NCI-H2171 treated with DMSO at 0.1 percent for 48 hours (cell line): ENCODE measurements at regions not wholly inside any gene's neighbourhood (a gene's known extent, or its start where the extent isn't known, plus 50 kb on each side); places are given as distances from the start of the nearest gene placed in this dataset.
"Not testable (repeated sequence)": the region's sequence is repeated elsewhere in the genome, so short reads cannot be mapped to it uniquely, and the experiment has no call there.

Source experiments
- DNase-seq: peaks from one replicate; lab custom pipeline; 2025; lab: John Stamatoyannopoulos, UW

DNA sequence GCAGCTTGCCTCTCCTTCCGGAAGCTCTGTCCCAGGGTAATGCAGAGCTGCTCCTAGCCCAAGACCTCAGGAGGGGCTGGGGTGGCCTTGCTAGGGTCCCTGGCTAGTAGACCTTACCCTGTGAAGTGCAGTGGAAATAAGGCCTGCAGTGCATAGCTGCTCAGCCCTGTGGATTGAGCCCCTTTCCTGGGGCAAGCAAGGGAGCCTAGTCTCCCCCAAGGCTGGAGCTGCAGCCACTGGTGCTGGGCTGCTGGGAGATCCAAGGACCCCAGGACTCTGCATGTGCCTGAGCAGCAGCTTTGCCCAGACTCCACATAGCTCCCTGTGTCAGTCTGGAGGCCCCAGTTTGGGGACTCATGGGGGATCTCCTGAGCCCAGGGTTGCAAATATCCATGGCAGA is 57.9 kb downstream of the FANCF start:
- no peak for DNase-seq

DNA sequence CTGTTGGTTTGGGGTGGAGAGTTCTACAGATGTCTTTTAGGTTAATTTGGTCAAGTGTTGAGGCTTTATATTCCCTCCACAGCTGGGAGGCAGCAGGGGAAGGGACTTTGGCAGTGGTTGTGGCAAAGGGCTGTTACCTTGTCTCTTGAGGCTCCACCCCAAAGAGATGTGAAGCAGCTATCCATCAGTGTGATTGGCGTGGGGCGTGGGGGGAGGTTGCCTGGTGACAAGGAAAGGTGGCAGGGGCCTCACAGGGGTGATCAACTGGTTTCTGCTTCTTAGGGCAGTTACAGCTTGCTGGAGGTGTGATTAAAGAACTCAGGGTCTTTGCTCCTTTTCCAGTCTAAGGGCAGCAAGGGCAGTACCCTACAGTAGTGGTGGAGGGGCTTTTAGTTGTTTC is 59.3 kb downstream of the FANCF start:
- no peak for DNase-seq

DNA sequence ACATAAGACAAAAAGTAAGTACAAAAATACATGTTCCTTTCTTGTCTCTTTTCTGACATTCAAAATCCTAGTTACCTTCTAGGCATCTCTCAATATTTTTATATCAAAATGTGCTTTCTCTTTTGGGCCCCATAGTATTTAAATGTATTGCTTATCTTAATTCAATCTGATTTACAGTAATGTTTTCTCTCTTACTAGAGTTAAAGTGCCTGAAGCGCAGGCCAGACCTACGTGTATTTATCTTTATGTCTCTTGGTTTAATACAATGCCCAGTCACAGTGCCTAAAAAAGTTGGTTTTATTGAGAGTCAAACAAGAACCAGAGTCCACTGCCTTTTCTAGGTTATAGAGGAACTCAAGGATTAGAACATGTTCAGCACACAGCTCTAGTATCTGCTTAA is 64.3 kb downstream of the FANCF start:
- peak; percentile 13 for DNase-seq

DNA sequence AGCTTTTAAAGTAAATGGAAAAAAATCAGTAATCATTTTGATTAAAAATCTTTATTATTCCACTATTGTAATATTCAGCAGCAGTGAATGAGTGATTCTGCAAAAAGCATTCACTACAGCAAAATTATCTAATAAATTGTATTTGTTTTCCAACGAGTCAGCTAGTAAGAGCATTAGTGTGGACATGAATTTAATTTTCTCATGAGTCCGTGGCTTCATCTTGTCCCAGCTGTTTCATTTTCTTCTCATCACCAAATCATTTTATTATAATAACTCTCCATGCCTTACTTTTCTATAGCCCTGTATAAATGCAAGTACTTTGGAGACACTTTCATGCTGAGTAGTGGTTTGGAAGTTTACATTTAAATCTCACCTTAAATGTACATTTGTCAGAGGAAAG is 66.2 kb downstream of the FANCF start:
- DNase-seq = peak; percentile 73

DNA sequence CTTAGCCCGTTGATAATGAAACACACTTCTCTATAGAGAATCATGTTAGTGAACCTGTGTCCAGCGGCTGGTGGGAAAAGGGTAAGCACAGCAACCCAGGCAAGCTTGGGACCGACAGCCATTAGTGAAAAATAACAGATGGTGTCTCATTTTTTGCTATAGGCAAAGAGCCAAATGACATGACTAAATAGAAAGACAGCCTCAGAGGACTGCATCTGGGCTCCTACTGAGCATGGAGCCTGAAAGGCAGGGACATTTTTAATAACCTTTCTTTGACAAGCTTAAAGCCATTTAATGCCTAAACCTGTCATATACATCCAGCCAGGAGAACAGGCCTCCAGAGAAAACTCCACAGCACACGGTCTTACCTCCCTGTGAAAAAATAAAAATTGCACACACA is 67.0 kb downstream of the FANCF start:
- peak; percentile 97 for DNase-seq

DNA sequence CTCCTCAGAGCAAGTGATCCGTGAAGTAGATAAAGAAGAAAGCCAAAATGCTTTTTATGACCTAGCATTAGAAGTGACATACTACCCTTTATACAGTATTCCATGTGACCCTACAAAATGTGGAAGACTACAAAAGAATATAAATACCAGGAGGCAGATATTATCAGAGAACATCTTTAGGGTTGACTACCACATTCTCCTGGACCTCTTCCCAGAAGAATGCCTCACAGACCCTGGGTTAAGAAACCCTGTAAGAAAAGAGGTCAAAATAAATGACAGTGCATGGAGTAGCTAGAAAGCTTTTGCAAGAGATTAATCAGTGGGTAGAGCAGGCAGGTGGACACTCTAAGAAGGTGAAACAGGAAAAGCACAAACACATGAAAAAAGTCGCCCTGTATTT is 69.2 kb downstream of the FANCF start:
- no peak for DNase-seq

DNA sequence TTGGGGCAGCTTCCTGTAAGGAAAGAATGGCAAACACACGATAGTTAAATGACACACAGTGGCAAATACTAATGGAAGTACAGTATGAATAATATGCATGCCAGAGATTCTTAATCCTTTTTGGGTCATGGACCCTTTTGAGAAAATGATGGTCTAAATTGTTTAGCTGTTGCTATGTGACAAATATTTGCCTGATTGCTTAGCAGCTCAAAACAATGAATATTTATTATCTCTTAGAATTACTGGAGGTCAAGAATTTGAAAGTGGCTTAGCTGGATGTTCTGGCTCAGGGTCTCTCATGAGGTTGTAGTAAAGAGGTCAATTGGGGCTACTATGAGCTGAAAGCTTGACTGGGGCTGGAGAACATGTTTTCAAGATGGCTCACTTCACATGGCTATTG is 69.7 kb downstream of the FANCF start:
- no peak for DNase-seq

DNA sequence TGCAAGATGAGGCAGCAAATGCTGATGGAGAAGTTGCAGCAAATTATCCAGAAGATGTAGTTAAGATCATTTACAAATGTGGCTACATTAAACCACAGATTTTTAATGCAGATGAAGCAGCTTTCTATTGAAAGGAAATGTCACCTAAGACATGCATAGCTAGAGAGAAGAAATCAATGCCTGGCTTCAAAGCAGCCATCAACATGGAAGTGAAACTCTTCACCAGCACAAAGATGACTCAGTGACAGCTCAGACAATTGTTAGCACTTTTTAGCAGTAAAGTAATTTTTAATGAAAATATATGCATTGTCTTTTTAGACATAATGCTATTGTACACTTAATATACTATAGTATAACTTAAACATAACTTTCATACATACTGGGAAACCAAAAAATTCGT is 71.4 kb downstream of the FANCF start:
- no peak for DNase-seq

DNA sequence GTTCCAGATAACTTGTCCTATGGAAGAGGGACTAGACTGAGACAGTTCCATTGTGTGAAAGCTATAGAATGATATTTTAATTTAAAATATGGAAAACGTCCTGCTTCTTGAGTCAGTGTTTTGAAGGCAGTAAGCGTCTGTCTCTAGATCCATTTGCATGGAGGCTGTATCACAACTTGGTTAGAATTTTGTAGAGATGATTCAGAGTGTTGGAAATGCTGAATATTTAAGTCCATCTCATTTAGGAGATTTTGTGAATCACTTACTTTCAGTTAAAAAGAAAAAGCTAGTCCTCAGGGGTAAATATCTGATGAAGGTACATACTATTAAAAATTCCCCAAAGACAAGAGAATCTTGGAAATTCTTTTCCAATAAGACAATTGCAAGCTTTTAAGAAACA is 72.7 kb downstream of the FANCF start:
- DNase-seq = no peak

DNA sequence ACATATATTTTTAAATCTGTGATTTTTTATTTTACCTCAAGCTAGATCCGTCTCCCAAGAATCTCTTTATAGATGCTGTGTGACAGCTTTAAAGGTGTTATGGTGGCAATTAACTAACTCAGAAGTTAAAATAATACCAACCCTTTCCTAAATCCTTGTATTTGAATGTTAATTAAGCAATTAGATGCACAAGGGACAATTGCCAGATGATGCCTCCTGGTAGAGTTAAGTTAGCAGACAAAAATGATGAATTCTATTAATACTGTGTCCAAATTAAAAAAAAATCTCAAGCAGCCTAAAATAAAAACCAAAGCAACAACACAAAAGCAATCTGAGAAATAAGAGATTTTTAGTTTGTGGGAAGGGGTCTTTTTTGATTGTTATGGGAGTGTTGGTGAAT is 78.9 kb downstream of the FANCF start:
- no peak for DNase-seq

DNA sequence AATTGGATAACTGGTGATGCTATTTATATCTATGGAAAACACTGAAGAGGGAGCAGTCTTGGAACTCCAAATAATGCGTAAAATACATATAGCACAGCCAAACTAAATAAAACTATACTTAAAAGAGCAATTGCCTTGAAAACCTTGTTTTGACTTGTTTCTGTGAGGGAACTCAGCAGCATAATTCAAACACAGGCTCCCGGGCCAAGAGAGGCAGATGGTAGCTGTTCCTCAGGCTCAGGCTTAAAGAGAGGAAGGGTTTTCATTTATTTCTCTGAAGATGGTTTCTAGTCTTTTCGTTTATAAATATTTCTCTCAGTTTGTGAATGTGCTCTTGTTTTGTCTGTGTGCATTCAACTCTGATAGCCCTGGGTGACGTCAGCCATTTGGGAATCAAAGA is 82.4 kb downstream of the FANCF start:
- no peak for DNase-seq

DNA sequence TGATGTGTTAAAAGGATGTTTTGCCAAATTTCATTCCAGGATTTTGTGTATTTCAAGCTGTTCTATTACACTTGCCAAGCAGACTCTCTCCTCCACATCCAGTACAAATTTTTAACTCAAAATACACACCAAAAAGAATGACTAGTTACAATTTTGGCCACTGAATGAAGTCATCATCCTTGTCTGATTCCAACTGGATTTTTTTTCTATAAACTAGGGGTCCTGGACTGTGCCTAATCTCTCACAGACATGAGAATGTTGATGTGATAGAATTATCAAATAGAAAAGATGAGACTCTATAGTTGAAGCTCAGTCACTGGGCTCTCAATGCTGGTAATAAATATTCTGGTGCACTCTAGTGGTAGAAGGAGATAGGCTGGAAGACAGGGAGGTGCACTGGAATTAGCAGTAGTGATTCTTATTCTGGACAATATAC is 85.8 kb downstream of the FANCF start:
- peak; percentile 90 for DNase-seq

DNA sequence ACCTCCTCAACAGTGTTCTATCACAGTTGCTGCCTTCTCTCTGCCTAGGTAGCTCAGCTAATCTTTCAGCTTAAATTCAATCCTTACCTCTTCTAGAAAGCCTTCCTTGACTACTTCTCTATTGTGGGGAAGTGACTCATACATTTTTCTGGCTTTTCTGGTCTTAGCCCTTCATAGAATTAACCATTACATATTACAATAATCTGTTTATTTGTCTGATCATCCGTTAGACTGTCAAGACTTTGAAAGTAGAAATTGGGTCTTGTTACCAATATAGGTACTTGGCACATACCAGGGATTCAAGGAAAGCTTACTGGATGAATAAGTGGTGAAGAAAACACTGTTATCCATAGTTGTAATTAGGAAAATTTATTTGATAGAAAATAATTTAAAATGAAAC is 89.6 kb downstream of the FANCF start:
- no peak for DNase-seq

DNA sequence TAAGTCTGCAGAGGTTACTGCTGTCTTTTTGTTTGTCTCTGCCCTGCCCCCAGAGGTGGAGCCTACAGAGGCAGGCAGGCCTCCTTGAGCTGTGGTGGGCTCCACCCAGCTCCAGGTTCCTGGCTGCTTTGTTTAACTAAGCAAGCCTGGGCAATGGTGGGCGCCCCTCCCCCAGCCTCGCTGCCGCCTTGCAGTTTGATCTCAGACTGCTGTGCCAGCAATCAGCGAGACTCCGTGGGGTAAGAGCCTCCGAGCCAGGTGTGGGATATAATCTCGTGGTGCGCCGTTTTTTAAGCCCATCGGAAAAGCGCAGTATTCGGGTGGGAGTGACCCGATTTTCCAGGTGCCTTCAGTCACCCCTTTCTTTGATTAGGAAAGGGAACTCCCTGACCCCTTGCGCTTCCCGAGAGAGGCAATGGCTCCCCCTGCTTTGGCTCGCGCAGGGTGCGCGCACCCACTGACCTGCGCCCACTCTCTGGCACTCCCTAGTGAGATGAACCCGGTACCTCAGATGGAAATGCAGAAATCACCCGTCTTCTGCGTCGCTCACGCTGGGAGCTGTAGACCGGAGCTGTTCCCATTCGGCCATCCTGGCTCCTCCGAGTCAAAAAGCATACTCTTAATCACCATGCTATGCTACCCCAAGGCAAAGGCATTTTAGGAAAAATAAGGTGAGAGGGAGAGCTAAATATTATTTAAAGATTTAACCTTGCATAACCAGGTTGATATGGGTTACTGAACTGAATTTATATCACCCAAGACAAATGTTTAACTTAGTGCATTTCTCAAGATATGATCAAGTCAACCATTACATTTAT is 96.8 kb downstream of the FANCF start:
- DNase-seq = peak; percentile 14

DNA sequence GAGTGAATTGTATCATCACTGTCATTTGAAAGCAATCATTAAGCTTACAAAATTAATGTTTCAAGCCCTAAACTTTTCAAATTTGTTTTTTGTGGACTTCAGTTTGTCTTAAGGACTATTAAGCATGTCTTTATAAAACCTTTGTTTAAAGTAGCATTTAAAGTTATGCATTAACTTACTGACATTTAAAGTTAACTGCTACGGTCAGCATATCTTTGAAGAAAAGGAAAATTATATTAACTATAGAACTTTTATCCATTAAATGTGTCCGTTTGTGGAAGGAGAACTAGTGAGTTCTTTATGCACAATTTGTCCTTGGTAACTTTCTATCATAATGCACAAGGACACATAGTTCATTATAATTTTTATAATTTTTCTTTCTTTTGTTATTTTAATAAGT is 103.4 kb downstream of the FANCF start:
- DNase-seq = no peak

DNA sequence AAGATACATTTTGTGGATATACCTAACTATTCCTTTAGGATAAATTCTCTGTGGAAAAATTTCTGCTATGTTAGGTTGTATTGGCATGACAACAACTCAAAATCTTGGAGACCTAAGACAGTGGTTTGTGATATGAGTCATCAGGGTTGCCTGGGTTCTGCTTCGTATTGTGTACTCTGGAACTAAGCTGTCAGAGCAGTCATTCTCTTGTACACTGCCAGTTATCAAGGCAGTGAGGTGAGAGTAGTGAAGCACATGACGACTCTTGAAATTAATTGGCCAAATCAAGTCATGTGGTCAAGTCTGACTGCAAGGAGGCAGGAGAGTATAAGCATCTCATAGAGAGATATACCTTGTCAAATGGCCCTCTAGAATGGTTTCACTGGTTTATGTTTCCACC is 104.4 kb downstream of the FANCF start:
- peak; percentile 82 for DNase-seq

DNA sequence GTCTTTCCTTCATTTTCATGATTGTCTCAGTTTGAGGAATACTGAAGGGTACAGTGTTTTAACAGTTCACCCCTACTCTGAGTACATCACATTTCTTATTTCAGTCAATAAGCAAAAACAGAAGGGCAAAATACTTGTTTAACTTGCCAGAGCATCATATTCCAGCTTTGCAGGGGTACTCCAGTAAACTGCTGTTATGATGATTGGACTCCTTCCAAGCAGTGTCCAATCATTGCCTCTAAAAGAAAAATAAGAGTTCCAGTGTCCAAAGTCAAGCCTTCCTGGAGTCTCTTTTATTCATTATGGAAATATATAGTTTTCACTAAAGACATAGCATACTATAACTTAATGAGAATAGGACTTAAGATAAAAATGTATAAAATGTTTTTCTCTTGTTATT is 105.1 kb downstream of the FANCF start:
- DNase-seq = peak; percentile 38

DNA sequence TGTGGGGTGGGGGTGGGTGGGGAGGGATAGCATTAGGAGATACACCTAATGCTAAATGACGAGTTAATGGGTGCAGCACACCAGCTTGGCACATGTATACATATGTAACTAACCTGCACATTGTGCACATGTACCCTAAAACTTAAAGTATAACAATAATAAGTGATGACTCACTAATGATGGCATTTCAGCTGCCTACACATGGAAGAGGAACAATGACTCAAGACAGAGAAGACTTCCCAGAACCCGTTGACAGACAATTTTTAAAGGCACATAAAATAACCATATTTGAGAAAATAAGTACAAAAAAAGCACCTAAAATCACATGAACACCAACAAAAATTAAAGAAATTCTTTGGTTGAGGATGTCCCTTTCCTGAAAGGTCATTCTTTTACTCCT is 107.3 kb downstream of the FANCF start:
- DNase-seq = not testable (repeated sequence)

DNA sequence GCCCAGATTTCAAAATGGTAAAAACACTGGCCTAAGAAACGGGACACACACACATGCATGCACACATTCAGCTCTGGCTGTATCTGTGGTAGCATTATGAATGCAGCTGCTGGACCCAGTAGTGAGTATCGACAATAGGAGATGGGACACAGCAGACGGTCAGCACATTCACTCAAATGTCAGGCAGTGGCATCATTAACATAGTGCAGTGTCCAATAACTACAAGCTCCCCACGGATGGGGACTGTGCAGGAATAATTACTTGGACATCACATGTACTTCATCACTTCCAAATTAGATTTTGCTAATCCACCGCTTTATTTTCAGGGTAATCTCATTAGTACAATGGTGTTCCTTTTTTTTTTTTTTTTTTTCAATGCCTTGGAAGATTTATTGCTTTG is 109.5 kb downstream of the FANCF start:
- no peak for DNase-seq

DNA sequence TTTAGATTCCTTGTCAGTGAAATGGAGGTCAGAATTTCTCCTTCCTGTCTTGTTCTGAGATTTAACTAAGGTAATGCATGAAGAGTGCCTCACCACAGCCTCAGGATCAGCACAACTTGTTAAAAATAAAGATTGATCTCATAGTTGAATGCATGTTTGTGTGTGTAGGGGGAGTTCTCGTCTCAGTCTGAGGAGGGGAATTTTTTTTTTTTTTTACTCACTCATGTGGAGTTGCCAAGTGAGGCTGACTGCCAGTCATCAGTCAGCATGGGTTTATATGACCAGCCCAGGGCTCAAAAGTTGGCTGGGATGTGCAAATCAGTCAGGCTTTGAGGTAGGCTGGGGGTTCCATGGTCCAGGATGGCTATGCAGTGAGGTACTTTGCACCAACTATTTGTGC is 113.2 kb downstream of the FANCF start:
- DNase-seq = no peak

DNA sequence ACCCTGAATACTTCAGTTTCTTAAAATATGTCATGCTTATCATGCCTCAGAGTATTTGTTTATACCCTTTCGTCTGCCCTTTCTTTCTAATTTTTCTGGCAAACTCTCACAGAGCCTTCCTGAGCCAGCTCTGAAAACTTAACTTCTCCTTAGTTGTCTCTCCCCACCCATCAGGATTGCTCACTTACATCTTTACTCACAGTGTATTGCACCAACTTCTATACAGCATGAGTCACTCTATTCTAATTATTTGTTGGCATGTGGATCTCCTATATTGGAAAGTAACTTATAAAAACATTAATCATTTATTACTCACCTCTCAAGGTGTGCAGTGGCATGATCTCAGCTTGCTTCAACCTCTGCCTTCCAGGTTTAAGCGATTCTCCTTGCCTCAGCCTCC is 114.9 kb downstream of the FANCF start:
- no peak for DNase-seq

DNA sequence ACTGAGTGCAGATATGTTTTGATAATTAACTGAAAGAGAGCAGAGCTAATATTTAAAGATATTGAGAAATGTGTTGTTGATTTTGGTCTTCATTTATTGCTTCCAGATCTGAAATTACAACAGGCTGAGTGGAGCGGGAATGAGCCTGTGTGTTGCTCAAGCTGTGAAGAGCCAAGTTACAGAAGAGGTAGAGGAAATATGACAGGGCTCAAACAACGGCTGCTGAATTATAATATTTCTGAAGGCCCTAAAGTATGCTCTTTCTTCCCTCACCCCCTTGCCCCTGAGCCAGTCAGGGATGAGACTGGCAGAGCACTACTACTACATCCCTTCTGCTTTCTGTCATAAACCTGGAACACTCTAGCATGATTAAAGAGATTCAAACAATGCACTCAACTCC is 115.6 kb downstream of the FANCF start:
- DNase-seq = peak; percentile 63

DNA sequence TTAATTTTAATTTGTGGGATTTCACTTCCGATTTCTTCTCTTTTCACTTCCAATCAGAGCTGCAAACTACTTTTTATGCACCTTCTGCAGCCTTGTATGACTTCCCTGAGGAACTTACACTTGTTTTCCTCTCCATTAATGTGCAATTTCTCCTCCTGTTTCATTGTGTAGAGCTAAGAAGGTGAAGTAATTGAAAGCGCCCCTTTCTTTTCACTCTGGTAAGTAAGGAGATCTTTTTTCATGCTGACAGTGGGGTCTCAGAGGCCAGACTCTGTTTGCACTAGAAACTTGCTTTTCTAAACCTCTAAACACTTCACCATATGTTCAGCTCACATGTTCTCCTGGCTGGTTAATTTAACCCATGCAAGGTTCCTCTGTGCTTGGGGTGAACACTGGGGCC is 117.0 kb downstream of the FANCF start:
- peak; percentile 97 for DNase-seq

DNA sequence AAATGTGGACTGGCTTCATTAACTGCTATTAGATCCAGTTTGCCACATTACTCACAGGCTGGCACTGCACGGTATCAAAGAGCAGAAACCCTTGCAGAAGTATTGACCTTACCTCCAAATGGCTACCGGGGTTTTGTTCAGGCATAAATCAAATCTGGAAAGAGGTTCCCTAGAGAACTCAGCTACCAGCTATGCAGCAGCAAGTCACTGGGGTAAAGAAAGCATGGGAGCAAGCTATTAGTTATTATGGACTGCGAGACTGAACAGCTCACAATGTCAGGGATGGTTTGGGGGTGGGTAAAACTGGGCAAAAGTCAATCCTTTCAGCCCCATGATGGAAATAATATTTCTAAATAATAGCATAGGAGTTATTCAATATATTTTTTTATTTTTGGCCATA is 128.1 kb downstream of the FANCF start:
- DNase-seq = peak; percentile 44
